CD4-positive, alpha-beta T cell treated with Interleukin-17A for 1 hour (primary cell): ENCODE measurements at regions not wholly inside any gene's neighbourhood (a gene's known extent, or its start where the extent isn't known, plus 50 kb on each side); places are given as distances from the start of the nearest gene placed in this dataset.
"Not testable (repeated sequence)": the region's sequence is repeated elsewhere in the genome, so short reads cannot be mapped to it uniquely, and the experiment has no call there.

Experiments used
- DNase-seq: peaks from one replicate; pipeline ENCODE4 v3.0.0-alpha.2; 2020

DNA sequence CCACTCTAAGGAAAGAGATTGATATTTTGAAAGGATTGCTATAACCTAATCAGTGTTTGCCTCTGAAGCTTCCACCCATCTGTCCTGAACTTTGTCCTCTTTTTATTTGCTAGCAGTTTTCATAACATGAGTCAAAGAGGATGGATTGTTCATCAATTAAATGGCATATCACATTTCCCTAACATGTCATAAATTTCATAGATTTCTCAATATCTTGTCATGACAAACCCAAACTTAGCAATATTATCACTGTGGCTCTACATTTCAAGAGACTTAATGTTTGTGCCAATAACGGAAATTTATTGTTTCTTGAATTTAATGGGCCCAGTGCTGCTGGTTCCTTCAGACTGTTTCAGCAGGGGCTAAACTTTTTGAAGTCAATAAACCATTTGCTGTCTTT is 330.3 kb downstream of the CAAP1 start:
- DNase-seq = no peak

DNA sequence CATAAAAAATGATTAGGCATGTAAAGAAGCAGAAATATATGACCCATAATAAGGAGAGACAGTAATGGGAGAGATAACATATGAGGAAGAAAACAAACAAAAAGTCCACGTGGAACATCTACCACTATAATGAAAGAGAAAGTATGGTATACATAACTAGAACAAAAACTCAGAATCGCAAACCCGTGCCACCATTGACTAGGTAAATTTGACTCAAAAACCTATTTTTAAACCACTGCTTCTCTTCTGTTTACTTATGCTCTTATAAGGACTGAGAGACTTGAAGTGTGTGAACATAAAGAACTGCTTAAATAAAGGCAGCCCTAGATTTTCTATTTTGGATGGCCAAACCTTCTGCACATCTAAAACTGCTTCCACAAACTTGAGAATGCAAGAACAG is 330.7 kb downstream of the CAAP1 start:
- DNase-seq = no peak

DNA sequence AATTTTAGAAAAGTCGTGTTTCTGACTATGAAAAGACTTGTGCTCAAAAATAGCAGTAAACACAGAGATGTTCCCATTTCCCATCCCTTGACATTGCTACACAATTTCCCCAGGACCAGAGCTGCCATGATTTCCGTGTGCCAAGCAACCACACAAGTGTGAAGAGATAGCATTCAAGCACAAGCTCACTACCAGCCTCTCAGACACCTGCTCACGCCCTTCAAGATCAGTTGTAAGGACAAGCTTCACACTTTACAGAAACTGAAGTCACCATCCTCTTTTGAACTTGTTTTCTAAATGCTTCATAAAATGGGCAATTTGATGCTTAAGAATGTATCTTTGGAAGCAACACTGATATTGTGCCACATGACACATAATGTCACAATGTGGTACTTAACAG is 333.1 kb downstream of the CAAP1 start:
- DNase-seq = no peak

DNA sequence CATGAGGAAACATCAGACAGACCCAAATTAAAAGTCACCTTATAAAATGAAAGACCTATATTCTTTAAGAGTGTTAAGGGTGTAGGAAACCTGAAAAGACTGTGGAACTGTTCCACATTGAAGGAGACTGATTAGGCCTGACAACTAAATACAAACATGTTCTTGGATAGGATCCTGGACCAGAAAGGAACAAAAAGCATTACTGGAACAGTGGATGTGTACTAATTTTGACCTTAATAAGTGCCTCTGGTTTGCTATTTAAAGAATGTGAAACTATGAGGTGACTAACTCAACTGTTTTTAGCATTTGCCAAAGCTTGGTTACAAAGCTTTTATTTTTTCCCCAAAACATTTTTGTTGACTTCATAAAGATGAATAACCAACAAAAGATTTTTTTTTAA is 340.6 kb downstream of the CAAP1 start:
- DNase-seq = no peak

DNA sequence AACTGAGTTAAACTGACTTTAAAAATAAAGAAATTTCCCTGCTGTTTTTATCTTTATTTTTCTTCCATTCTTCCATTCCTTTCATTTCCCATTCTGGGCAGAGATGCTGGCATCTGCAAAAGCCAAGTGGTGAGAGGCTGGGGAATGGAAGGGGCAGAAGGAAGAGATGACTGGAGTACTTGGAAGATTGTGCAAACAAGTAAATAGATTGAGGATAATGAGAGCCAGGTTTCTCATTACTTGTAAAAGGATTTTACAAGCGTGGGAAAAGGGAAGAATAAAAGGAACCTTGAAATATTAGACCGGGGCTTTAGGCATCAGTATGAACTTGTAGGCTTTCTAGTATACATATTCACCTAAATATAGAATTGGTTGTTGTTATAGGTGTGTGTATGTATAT is 341.2 kb downstream of the CAAP1 start:
- DNase-seq = no peak

DNA sequence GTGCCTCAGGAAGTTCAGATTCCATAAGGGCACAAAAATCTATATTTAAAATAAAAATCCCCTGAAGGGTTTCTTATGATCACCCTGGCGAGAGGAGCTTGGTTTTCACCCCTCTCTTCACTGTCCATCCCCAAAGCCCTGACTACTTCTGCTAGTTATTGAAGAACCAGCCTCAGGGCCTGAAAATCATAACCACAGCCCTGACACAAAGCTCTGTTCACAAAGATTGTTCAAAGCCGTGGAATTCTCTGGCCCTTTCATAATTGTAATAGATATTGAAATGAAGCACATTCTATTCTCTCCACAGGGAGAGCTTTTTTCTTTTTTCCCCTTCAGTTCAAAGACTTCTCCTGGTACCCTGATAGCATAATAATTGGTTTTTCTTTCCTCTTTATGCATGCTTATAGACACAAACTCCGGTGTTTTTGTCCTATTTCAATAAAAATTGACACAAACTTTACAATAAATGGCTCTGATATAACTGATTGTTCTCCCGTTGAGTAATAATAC is 343.8 kb downstream of the CAAP1 start:
- DNase-seq = no peak

DNA sequence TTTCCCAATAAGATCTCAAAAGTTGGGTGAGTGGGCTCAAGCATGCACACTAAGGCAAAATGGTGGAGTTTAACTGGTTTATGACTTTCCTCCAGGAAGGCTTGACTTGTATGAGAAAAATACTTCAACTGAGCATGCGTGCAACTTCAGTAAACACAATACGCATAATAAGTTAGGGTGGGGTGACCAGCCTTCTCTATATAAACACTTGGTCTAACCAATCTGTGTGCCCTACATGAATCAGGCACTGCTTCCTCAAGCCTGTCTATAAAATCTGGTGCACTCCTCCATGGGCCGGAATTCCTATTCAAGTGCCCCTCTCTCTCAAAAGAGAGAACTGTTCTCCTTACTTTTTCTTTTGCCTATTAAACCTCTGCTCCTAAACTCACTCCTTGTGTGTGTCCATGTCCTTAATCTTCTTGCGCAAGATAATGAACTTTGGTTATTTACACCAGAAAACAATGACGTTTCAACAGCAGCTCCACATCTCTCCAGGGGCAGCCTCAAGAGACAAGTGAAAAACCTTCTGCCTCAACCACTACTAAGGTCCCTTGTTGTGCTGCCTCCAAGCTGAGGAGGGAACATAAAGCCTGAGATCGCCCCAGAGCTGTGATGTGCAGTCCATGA is 352.6 kb downstream of the CAAP1 start:
- no peak for DNase-seq

DNA sequence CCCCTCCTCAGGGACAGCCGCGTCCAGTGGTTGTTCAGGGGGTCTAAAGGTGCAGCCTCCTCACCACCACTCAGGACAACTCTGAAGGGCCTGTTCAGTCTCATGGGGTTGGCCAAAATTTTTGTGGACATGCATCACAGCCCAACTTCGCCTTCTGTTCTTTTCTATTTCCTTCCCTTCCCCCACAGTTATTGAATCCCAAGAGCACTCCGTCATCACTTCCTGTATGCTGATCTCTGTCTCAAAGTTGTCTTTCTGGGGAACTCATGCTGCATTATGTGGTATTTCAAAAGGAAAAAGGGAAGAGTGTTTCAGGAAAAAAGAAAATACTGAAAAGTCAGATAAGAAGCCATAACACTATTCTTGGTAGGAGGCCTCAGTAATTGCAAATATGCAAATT is 355.4 kb downstream of the CAAP1 start:
- DNase-seq = no peak

DNA sequence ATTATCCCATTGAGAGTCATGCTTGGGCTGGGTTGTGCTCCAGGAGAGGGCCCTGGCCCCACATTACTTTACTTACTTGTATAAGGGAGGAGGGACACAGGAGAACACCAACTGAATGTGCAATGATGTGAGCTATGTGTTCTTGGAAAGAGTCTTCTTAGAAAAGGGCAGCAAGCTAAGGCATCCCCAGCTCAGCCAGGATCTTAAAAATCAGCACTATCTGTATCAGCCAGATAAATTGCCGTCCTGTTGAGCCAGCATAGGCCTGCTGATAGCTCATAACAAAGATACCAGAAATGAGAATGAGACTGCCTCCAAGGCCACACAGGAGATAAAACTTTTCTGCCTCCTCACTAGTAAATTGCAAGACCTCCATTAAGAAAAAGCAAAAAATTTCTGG is 357.5 kb downstream of the CAAP1 start:
- DNase-seq = no peak

DNA sequence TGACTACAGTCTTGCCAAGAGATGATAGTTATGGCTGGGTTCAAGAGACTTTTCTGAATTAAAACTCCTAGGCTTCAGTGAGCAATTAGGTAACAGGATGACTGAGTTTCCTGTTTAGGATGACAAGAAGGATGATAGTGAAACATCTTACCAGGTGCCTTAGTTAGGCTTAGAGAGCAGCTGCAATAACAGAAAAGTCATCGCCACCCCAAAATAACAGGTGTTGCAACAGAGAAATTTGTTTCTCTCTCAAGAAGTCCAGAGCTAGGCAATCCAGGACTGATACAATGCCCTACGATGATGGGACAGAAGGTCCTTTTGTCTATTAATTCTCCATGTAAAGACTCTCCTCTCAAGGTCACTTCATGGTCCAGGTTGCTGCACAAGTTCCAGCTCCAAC is 361.8 kb downstream of the CAAP1 start:
- DNase-seq = no peak

DNA sequence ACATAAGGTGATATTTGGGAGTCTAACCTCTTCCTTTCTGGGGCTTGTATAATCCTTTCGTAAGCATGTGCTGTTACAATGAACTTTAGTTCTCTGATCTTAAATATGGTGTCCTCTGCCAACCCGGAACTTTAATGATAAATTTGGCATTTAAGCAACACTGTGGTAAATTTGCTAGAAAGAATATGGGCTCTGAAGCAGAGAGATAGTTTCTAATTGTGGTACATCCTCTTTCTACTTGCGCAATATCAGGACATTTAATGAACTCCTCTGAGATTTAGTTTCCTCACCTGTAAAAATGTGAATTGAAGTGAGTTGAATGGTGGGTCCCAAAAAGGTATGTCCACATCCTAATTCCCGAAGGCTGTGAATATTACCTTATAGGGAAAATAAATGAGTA is 364.7 kb downstream of the CAAP1 start:
- no peak for DNase-seq

DNA sequence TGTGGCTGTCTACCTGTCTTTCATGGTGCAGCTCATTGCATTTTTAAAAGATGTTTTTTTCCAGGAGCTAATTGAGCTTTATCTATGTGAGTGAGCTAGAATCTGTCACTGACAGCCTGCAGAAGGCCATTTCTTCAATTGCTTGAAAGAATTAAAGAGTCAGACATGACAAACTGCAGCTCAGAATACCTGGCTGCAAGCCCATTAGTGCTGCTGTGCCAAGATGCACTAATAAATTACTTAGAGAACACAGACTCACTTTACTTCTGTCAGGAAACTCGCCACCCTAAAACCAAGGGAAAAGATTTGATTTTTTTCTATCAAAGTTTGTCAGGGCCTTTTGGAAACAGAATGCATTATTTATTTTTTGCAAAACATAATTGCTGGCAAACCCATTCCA is 368.3 kb downstream of the CAAP1 start:
- DNase-seq = no peak

DNA sequence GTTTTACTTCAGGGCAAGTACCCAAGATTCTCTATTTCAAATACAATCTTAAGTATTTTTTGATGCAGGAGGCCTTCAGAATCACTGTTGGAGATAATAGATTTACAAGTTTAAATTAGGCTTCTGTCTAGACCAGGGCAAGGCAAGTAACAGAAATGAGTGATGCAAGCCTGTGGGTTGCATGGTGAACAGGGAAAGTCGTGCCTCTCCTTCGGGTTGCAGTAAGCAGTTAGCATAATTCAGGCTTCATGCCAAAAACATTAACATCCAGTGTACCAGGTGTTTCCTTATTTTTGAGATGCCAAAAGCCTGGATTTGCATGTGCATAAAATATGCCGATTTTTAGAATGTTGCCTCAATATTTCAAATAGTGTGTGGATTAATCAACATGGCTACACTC is 369.0 kb downstream of the CAAP1 start:
- no peak for DNase-seq

DNA sequence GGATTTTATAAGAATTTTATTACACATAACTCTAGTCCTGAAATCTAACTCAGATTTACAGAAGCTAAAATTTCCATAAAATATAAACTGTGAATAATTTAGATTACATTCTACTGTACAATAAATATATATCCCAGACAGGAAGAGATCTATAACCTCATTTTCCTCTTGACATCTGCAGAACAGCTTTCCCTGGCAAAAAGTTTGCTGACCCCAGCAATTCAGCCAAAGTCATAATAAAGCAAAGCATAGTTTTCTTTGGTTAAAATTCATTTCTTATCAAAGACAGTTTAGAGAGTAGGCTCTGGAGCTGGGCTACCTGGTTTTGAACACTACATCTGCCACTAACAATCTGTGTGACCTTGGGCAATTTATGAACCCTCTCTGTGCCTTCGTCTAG is 372.5 kb downstream of the CAAP1 start:
- DNase-seq = no peak

DNA sequence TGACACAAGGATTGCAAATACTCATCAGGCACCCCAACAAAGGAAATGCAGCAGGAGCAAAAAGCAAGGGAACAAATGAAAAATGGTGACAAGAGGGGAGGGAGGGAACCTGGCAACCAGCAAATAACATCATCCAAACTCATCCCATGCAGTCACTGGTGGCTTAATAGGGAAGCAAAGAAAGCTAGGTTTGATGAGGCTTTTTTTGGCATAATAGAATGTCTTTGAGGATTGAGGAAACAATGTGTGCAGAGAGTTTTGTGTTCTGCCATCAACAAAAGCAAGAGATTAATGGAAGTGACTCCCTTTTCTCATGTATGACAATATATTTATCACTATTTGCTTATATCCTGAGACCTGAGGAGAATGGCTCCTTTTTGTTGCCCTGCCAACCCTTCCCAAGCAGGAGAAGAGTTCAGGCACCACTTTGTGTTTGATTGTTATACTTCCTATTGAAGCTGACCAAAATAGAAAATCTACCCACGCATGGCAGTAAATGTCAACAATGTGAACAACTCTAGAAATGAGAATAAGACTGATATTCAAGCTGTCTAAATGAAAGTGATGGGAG is 375.7 kb downstream of the CAAP1 start:
- DNase-seq = no peak

DNA sequence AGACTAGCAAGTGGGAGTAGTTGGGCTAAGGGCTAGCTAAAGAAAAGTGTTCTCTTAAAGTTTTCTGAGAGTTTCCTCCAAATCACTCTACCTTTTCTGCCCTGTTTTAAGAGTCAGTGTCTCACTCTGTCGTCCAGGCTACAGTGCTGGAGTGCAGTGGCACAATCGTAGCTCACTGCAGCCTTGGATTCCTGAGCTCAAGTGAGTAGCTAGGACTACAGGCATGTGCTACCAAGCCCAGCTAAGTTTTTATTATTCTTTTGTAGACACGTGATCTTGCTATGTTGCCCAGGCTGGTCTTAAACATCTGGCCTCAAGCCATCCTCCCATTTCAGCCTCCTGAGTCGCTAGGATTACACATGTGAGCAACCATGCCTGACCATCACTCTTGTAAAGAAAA is 378.9 kb downstream of the CAAP1 start:
- no peak for DNase-seq

DNA sequence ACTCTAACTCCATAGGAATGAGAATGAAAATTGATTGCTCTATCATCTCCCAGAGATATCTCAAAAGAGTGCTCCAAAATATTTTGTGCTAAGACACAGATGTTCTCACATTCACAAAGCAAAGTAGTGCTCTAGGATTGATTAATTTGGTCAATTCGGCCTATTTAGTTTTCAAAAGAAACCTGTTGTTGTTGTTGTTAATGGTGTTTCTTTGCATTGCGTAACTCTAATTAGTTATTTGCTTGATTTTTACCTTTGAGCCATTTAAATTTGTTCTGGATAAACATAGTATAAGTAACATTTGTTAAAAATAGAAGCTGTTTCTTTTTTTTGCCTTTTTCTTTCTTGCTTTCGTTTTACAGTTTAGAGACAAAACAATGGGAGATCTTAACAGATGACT is 382.5 kb downstream of the CAAP1 start:
- no peak for DNase-seq

DNA sequence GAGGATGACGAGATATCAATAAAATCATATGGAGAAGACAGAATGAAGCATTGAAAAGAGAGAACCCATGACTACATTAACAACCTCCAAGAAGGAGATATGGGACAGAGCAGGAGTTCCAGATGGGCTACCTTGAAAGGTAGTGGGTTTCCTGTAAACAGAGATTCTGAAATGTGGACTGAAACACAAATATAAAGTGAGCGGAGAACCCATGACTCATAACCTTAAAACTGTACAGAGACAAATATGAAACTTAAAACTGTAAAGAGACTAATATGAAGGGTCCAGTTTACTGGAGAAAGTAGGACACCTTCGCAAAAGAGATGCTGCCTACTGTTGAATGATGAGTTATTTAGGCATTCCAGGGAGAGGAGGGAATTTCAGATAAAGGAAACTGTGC is 383.7 kb downstream of the CAAP1 start:
- DNase-seq = no peak

DNA sequence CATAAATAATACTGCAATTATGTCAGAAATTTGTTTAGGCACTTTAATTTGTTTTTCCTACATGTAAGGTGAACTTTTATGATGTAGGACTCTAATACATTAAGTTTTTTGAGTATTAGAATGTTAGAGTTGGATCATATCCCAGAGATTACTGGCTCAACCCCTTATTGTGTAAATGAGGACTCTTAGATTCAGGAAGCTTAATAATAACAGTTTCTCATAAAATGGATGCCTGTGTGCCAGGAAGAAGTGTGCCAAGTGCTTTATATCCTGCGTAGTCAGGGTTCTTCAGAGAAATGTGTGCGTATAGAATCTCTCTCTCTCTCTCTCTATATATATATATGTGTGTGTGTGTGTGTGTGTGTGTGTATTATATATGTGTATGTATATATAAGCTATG is 388.5 kb downstream of the CAAP1 start:
- no peak for DNase-seq

DNA sequence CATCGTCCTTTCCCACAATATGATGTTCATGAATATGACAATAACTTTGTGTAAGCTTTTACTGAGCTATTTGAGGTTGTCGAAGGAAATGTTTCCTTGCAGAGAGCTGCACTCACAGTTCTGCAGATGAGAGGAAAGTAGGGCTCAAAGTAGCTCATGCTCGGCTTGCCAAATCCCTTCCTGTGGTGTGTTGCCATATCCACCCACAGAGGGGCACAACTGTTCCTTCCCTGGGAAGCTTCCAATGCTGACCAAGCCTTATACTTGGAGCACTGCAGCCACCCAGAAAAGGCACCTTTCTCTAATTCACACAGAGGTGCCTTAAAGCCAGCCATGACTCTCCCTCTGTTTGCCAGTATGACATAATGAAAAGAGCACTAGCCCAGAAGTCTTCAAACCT is 390.3 kb downstream of the CAAP1 start:
- no peak for DNase-seq

DNA sequence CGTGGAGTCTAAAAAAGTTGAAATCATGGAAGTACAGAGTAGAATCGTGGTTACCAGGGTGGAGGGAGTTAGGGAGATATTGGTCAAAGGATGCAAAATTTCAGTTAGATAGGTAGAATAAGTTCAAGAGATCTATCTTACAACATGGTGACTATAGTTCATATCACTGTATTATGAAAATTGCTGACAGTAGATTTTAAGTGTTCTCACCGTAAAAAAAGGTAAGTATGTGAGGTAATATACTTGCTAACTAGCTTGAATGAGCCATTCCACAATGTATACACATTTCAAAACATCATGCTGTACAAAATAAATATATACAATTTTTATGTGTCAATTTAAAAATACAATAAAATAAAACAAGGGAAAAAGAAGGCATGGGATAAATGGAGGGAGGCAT is 392.1 kb downstream of the CAAP1 start:
- no peak for DNase-seq

DNA sequence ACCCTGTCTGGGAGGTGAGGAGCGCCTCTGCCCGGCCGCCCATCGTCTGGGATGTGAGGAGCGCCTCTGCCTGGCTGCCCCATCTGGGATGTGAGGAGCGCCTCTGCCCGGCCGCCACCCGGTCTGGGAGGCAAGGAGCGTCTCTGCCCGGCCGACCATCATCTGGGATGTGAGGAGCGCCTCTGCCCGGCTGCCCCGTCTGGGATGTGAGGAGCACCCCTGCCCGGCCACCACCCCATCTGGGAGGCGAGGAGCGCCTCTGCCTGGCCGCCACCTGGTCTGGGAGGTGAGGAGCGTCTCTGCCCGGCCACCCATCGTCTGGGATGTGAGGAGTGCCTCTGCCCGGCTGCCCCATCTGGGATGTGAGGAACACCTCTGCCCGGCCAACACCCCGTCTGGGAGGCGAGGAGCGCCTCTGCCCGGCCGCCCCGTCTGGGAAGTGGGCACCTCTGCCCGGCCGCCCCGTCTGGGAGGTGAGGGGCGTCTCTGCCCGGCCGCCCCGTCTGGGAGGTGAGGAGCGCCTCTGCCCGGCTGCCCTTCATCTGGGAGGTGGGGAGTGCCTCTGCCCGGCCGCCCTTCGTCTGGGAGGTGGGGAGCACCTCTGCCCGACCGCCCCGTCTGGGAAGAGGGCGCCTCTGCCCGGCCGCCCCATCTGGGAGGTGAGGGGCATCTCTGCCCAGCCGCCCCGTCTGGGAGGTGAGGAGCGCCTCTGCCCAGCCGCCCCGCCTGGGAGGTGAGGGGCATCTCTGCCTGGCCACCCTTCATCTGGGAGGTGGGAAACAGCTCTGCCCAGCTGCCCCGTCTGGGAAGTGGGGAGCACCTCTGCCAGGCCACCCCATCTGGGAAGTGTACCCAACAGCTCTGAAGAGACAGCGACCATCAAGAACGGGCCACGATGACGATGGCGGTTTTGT is 399.7 kb downstream of the CAAP1 start:
- DNase-seq = not testable (repeated sequence)

DNA sequence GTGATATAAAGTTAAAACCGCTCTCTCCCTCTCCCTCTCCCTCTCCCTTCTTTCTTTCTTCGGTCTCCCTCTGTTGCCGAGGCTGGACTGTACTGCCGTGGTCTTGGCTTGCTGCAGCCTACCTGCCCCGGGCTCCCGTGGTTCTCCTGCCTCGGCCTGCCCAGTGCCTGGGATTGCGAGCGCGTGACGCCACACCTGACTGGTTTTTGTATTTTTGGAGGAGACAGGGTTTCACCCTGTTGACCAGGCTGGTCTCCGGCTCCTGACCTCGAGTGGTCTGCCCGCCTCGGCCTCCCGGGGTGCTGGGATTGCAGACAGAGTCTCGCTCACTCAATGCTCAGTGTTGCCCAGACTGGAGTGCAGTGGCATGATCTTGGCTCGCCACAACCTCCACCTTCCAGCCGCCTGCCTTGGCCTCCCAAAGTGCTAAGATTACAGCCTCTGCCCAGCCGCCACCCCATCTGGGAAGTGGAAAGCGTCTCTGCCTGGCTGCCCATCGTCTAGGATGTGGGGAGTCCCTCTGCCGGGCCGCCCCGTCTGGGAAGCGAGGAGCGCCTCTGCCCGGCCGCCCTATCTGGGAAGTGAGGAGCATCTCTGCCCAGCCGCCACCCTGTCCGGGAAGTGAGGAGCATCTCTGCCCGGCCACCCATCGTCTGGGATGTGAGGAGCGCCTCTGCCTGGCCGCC is 400.5 kb downstream of the CAAP1 start:
- not testable (repeated sequence) for DNase-seq

DNA sequence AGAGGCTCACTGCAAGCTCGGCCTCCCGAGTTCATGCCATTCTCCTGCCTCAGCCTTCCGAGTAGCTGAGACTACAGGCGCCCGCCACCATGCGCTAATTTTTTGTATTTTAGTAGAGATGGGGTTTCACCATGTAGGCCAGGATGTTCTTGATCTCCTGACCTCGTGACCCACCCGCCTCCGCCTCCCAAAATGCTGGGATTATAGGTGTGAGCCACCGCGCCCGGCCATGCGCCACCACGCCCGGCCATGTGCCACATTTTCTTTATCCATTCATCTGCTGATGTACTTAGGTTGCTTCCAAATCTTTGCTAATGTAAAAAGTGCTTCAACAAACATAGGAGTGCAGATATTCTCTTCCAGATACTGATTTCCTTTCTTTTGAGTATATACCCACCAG is 408.6 kb downstream of the CAAP1 start:
- DNase-seq = no peak
